H1 (cell line): ENCODE measurements at regions not wholly inside any gene's neighbourhood (a gene's known extent, or its start where the extent isn't known, plus 50 kb on each side); places are given as distances from the start of the nearest gene placed in this dataset.
"Not testable (repeated sequence)": the region's sequence is repeated elsewhere in the genome, so short reads cannot be mapped to it uniquely, and the experiment has no call there.

ENCODE experiments used
- CTCF ChIA-PET: fragments of 300-600 bp; sonication (Branson Sonifier 250); formaldehyde crosslinking; loops from one replicate; lab custom pipeline; 2021; ENCODE audit not compliant: partially characterized antibody; lab: Charles Lee
- POLR2A ChIA-PET: fragments of 300-600 bp; sonication (Branson Sonifier 250); formaldehyde crosslinking; loops from one replicate; lab custom pipeline; 2021; ENCODE audit warnings: inconsistent platforms; ENCODE audit not compliant: partially characterized antibody; lab: Charles Lee
- DNase-seq, 2 experiments: peaks; one replicate each; pipeline versions ENCODE4 v3.0.0 to v3.0.0-alpha.2; 2010 to 2022; ENCODE audit warnings: low spot score in 2 of 2, low read depth in 1 of 2, mixed read lengths in 1 of 2
- FAIRE-seq: peaks from 2 replicates; lab custom pipeline; 2011; peaks lifted over from hg19 to GRCh38; lab: Jason Lieb, UNC
- H2AFZ ChIP-seq: 2 replicates; pipeline ENCODE4 v1.8.1; 2012; ENCODE audit warnings: low read length, inconsistent platforms
- H2AK5ac ChIP-seq: 2 replicates; pipeline ENCODE4 v1.6.1; 2013; ENCODE audit warnings: low read depth, low read length
- H2BK120ac ChIP-seq: replicated peaks from 2 replicates; pipeline ENCODE3; 2013; ENCODE audit warnings: low read depth, low read length, inconsistent platforms
- H2BK12ac ChIP-seq: 2 replicates; pipeline ENCODE4 v1.6.1; 2013; ENCODE audit warnings: low read depth, low read length
- H2BK15ac ChIP-seq: 2 replicates; pipeline ENCODE4 v1.6.1; 2013; ENCODE audit warnings: low read length
- H2BK20ac ChIP-seq: 2 replicates; pipeline ENCODE4 v1.6.1; 2013; ENCODE audit warnings: low read length
- H2BK5ac ChIP-seq: 2 replicates; pipeline ENCODE4 v1.6.1; 2013; ENCODE audit warnings: low read depth, low read length
- H3K14ac ChIP-seq: 2 replicates; pipeline ENCODE4 v1.6.1; 2013; ENCODE audit warnings: inconsistent platforms; ENCODE audit not compliant: insufficient read length
- H3K18ac ChIP-seq: 2 replicates; pipeline ENCODE4 v1.6.1; 2013; ENCODE audit warnings: low read length; ENCODE audit errors: extremely low read depth
- H3K23ac ChIP-seq: 2 replicates; pipeline ENCODE4 v1.6.1; 2013; ENCODE audit warnings: inconsistent platforms; ENCODE audit not compliant: insufficient read length
- H3K23me2 ChIP-seq: 2 replicates; pipeline ENCODE4 v1.6.1; 2013; ENCODE audit warnings: low read depth, low read length
- H3K27ac ChIP-seq: 2 replicates; pipeline ENCODE4 v1.6.1; 2011; ENCODE audit warnings: low read depth, low read length, inconsistent platforms
- H3K27me3 ChIP-seq, 4 experiments: replicated peaks in 1 of 4; 1 replicate in 1 of 4; 2 replicates in 3 of 4; pipeline versions ENCODE4 v1.6.1 to v1.8.1; 2011 to 2013; ENCODE audit warnings: low read length in 3 of 4, mild to moderate bottlenecking in 3 of 4, inconsistent platforms in 2 of 4, mixed read lengths in 2 of 4, moderate library complexity in 1 of 4; ENCODE audit not compliant: control insufficient read depth in 3 of 4, insufficient read depth in 3 of 4; ENCODE audit errors: extremely low read depth in 1 of 4
- H3K36me3 ChIP-seq, 4 experiments: 2 replicates each; pipeline versions ENCODE4 v1.6.1 to v1.8.1; 2011 to 2013; ENCODE audit warnings: mild to moderate bottlenecking in 4 of 4, low read length in 3 of 4, moderate library complexity in 2 of 4, control low read depth in 1 of 4, inconsistent platforms in 1 of 4; ENCODE audit not compliant: insufficient read depth in 4 of 4, control insufficient read depth in 2 of 4
- H3K4ac ChIP-seq: replicated peaks from 2 replicates; pipeline ENCODE3; 2013; ENCODE audit warnings: low read length, low read depth, mixed read lengths, inconsistent platforms; ENCODE audit not compliant: insufficient read length
- H3K4me1 ChIP-seq, 4 experiments: replicated peaks in 1 of 4; 1 replicate in 1 of 4; 2 replicates in 3 of 4; pipeline versions ENCODE4 v1.6.1 to v1.8.1; 2011 to 2013; ENCODE audit warnings: low read length in 3 of 4, inconsistent platforms in 2 of 4, mixed read lengths in 1 of 4; ENCODE audit not compliant: insufficient read depth in 4 of 4, control insufficient read depth in 3 of 4
- H3K4me2 ChIP-seq, 2 experiments: 2 replicates each; pipeline versions ENCODE4 v1.6.1 to v1.8.1; 2011 to 2013; ENCODE audit warnings: low read depth in 2 of 2, low read length in 2 of 2, control low read depth in 1 of 2, inconsistent platforms in 1 of 2, mild to moderate bottlenecking in 1 of 2; ENCODE audit not compliant: insufficient read depth in 1 of 2
- H3K4me3 ChIP-seq, 4 experiments: fragments of 200-600, 300-600 bp in 1 of 4; sonication (generic), shearing (Covaris generic), sonication (Bioruptor Twin) in 1 of 4; 2 replicates each; pipeline versions ENCODE4 v1.5.1 to v1.8.1; 2011 to 2016; ENCODE audit warnings: low read length in 4 of 4, low read depth in 3 of 4, control low read depth in 2 of 4, inconsistent platforms in 2 of 4, mild to moderate bottlenecking in 2 of 4, mixed read lengths in 1 of 4, moderate library complexity in 1 of 4; ENCODE audit not compliant: insufficient read depth in 2 of 4; ENCODE audit errors: extremely low read depth in 1 of 4
- H3K56ac ChIP-seq: replicated peaks from 2 replicates; pipeline ENCODE3; 2013; ENCODE audit warnings: low read depth, mild to moderate bottlenecking, mixed read lengths, low read length, inconsistent platforms; ENCODE audit not compliant: insufficient read length
- H3K79me1 ChIP-seq: 2 replicates; pipeline ENCODE4 v1.6.1; 2013; ENCODE audit warnings: low read depth, low read length, control low read depth
- H3K79me2 ChIP-seq, 2 experiments: 2 replicates each; pipeline versions ENCODE4 v1.6.1 to v1.8.1; 2012 to 2013; ENCODE audit warnings: low read length in 2 of 2, mild to moderate bottlenecking in 2 of 2, inconsistent platforms in 1 of 2; ENCODE audit not compliant: insufficient read depth in 2 of 2, control insufficient read depth in 1 of 2
- H3K9ac ChIP-seq, 4 experiments: replicated peaks in 1 of 4; 1 replicate in 1 of 4; 2 replicates in 3 of 4; pipeline versions ENCODE4 v1.6.1 to v1.8.1; 2011 to 2013; ENCODE audit warnings: low read depth in 3 of 4, low read length in 3 of 4, control low read depth in 2 of 4, mild to moderate bottlenecking in 2 of 4, moderate library complexity in 2 of 4, inconsistent platforms in 1 of 4; ENCODE audit errors: extremely low read depth in 1 of 4
- H3K9me3 ChIP-seq, 2 experiments: 2 replicates each; pipeline versions ENCODE4 v1.6.1 to v1.8.1; 2012 to 2013; ENCODE audit warnings: mild to moderate bottlenecking in 2 of 2, moderate library complexity in 2 of 2, control low read depth in 1 of 2, inconsistent platforms in 1 of 2, low read depth in 1 of 2, low read length in 1 of 2, mixed read lengths in 1 of 2; ENCODE audit not compliant: insufficient read depth in 2 of 2
- H4K20me1 ChIP-seq, 2 experiments: replicated peaks in 1 of 2; 2 replicates each; pipeline versions ENCODE3 to v1.8.1; 2011 to 2013; ENCODE audit warnings: inconsistent platforms in 2 of 2, low read length in 2 of 2, mild to moderate bottlenecking in 1 of 2; ENCODE audit not compliant: insufficient read depth in 2 of 2, control insufficient read depth in 1 of 2
- H4K5ac ChIP-seq: 2 replicates; pipeline ENCODE4 v1.6.1; 2013; ENCODE audit warnings: low read length, low read depth, mixed read lengths, inconsistent platforms; ENCODE audit not compliant: insufficient read length
- H4K8ac ChIP-seq: 2 replicates; pipeline ENCODE4 v1.8.0; 2013; ENCODE audit warnings: mild to moderate bottlenecking, moderate library complexity, low read length, inconsistent platforms; ENCODE audit not compliant: insufficient read depth; ENCODE audit errors: extremely low read depth
- H4K91ac ChIP-seq: replicated peaks from 2 replicates; pipeline ENCODE3; 2013; ENCODE audit warnings: low read length, mixed read lengths, inconsistent platforms; ENCODE audit not compliant: insufficient read length
- BRCA1 ChIP-seq: IDR thresholded peaks from 2 replicates; pipeline ENCODE4 v1.6.1; 2012; ENCODE audit warnings: low read depth, low read length, improper control_type of control experiment
- MAFK ChIP-seq: IDR thresholded peaks from 2 replicates; pipeline ENCODE4 v1.6.1; 2012; ENCODE audit warnings: low read depth, mild to moderate bottlenecking, improper control_type of control experiment, low read length
- WGBS, 2 experiments: shearing (Covaris generic) in 1 of 2; methylation state at CpG; one replicate each; pipeline versions ENCODE4 v1.1.6 to v1.1.7; 2013 to 2015; ENCODE audit warnings: low lambda C conversion rate in 2 of 2, mixed read lengths in 2 of 2, inconsistent platforms in 1 of 2, low coverage in 1 of 2, missing lambda C conversion rate in 1 of 2; ENCODE audit not compliant: insufficient replicate concordance in 2 of 2, insufficient coverage in 1 of 2, insufficient read length in 1 of 2; ENCODE audit errors: extremely low coverage in 1 of 2, missing lambda C conversion rate in 1 of 2; 5-methylcytosine and 5-hydroxymethylcytosine counted together
- TF ChIP-seq, protein P1 (sequence below): IDR thresholded peaks from 2 replicates; pipeline ENCODE4 v1.6.1; 2012; ENCODE audit warnings: low read length, inconsistent platforms

DNA sequence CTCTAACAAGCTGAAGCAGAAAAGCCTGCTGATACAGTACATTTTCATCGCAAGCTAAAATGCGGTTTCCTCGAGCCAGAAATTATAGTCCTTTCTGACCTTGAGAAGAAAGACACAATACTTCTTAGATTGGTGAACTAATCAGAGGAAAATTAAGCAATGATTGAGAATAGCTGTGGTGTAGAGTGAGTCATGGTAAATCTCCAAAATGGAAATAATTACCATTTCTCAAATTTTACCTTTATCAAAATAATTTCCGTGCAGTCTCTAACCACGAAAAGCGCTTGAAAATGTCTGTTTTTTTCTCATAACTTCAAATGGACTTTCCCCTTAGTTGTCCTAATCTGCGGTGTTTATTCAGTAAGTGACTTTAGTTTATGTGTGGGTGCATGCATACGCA, 190.2 kb downstream of the CPE start (continued):
- TF ChIP-seq, protein P1, sequence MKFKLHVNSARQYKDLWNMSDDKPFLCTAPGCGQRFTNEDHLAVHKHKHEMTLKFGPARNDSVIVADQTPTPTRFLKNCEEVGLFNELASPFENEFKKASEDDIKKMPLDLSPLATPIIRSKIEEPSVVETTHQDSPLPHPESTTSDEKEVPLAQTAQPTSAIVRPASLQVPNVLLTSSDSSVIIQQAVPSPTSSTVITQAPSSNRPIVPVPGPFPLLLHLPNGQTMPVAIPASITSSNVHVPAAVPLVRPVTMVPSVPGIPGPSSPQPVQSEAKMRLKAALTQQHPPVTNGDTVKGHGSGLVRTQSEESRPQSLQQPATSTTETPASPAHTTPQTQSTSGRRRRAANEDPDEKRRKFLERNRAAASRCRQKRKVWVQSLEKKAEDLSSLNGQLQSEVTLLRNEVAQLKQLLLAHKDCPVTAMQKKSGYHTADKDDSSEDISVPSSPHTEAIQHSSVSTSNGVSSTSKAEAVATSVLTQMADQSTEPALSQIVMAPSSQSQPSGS: no peak
- TF ChIP-seq MAFK: no peak
- no peak for TF ChIP-seq BRCA1

DNA sequence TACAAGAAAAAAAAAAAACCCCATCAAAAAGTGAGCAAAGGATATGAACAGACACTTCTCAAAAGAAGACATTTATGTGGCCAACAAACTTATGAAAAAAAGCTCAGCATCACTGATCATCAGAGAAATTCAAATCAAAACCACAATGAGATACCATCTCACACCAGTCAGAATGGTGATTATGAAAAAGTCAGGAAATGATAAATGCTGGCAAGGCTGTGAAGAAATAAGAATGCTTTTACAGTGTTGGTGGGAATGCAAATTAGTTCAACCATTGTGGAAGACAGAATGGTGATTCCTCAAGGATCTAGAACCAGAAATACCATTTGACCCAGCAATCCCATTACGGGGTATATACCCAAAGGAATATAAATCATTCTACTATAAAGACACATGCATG, 192.7 kb downstream of the CPE start:
- H3K79me1 ChIP-seq, H3K23me2 ChIP-seq, H3K4ac ChIP-seq, H3K9me3 ChIP-seq, H3K27ac ChIP-seq, H2BK120ac ChIP-seq, H3K23ac ChIP-seq, H3K4me3 ChIP-seq, H2AK5ac ChIP-seq, H3K56ac ChIP-seq, H2BK20ac ChIP-seq, H2BK12ac ChIP-seq, H4K8ac ChIP-seq, H4K5ac ChIP-seq, H3K36me3 ChIP-seq, H3K27me3 ChIP-seq, H4K20me1 ChIP-seq, H2BK15ac ChIP-seq, DNase-seq, H3K18ac ChIP-seq, H3K9ac ChIP-seq, H4K91ac ChIP-seq, POLR2A ChIA-PET, H3K14ac ChIP-seq, H3K4me2 ChIP-seq, H3K4me1 ChIP-seq, FAIRE-seq, H2AFZ ChIP-seq, CTCF ChIA-PET, H2BK5ac ChIP-seq, H3K79me2 ChIP-seq: not testable (repeated sequence)
- 88% methylated on average over 1 of the region's 1 CpG; no CpG with 5 or more reads in 1 of the 2 experiments for WGBS, 2 experiments
